Coronary artery (tissue), 2 donors: ENCODE measurements at regions not wholly inside any gene's neighbourhood (a gene's known extent, or its start where the extent isn't known, plus 50 kb on each side); places are given as distances from the start of the nearest gene placed in this dataset.

Source experiments
- DNase-seq: peaks from one replicate; pipeline ENCODE4 v3.0.0-alpha.2; 2017; ENCODE audit warnings: low spot score
- H3K27ac ChIP-seq, 2 donors: fragments of 200-600 bp; sonication (generic); one replicate each; pipeline ENCODE4 v1.5.1; 2016 to 2019
- H3K4me3 ChIP-seq: fragments of 200-600 bp; sonication (generic); 2 replicates; pipeline ENCODE4 v1.5.1; 2016; ENCODE audit warnings: mild to moderate bottlenecking, moderate library complexity
- TF ChIP-seq, protein P1 (sequence below): fragments of 200-600 bp; sonication (generic); IDR thresholded peaks from one replicate; pipeline ENCODE4 v1.5.1; 2019; ENCODE audit warnings: antibody characterized with exemption

- TF ChIP-seq, protein P1, sequence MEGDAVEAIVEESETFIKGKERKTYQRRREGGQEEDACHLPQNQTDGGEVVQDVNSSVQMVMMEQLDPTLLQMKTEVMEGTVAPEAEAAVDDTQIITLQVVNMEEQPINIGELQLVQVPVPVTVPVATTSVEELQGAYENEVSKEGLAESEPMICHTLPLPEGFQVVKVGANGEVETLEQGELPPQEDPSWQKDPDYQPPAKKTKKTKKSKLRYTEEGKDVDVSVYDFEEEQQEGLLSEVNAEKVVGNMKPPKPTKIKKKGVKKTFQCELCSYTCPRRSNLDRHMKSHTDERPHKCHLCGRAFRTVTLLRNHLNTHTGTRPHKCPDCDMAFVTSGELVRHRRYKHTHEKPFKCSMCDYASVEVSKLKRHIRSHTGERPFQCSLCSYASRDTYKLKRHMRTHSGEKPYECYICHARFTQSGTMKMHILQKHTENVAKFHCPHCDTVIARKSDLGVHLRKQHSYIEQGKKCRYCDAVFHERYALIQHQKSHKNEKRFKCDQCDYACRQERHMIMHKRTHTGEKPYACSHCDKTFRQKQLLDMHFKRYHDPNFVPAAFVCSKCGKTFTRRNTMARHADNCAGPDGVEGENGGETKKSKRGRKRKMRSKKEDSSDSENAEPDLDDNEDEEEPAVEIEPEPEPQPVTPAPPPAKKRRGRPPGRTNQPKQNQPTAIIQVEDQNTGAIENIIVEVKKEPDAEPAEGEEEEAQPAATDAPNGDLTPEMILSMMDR: no peak
- DNase-seq: no peak
- Histone ChIP-seq H3K27ac (no peak overlapping the region), H3K4me3 (no peak overlapping the region)
These were observed 371.6 kb upstream of the CHST9 start for GRCh38 chr18:27556741-27557140.

DNA sequence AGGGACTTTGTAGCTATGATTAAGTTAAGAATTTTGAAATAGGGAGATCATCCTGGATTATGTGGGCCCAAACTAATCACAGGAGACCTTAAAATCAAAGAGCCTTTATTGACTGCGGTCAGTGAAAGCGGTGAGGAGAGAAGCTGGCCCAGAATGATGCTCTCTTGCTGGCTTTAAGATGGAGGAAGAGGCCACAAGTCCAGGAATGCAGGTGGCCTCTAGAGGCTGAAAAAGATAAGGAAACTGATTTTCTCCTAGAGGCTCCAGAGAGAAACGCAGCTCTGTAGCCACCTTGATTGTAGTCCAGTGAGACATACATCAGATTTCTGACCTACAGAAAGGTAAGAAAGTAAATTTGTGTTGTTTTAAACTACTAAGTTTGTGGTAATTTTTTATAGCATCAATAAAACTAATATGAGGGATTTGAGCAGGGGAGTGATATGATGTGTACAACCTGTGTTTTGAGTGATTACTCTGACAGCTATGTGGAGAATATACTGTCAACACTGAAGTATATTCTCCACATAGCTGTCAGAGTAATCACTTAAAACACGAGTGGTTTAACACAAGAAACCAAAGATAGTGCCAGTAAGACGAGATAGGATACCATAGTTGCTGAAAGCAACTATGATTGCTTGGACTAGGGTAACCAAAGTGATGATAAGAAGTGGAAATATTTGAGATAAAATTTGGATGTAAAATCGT is 364.4 kb upstream of the CHST9 start:
- H3K4me3 ChIP-seq: no peak overlapping the region
- TF ChIP-seq, protein P1: no peak
- H3K27ac ChIP-seq: no peak overlapping the region
- no peak for DNase-seq

GRCh38 chr18:27546991-27547390 is 361.9 kb upstream of the CHST9 start:
- DNase-seq: no peak
- TF ChIP-seq, protein P1: no peak
- Histone ChIP-seq H3K4me3 (no peak overlapping the region), H3K27ac (no peak overlapping the region)

- Histone ChIP-seq H3K27ac (no peak overlapping the region), H3K4me3 (no peak overlapping the region)
- TF ChIP-seq, protein P1: no peak
- no peak for DNase-seq
These were observed 359.1 kb upstream of the CHST9 start for GRCh38 chr18:27544206-27544605.

DNA sequence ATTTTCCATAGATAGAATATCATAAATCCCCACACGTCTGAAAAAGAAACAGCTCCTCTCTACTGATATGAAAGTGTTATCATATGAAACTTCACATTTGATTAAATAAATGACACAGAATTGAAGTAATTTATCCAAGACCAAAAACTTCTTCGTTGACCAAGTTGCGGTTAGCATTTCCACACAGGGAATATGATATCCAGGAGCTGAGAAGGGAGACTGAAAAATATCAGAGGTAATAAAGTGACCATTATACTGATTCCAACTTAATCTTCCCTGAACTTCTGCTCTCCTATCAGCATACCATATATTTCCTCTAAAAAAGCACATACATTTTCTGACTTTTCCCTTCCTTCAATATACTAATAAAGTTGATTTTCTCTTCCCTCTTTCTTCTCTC is 356.2 kb upstream of the CHST9 start:
- H3K27ac ChIP-seq: no peak overlapping the region
- no peak overlapping the region for H3K4me3 ChIP-seq
- no peak for DNase-seq
- TF ChIP-seq, protein P1: no peak

DNA sequence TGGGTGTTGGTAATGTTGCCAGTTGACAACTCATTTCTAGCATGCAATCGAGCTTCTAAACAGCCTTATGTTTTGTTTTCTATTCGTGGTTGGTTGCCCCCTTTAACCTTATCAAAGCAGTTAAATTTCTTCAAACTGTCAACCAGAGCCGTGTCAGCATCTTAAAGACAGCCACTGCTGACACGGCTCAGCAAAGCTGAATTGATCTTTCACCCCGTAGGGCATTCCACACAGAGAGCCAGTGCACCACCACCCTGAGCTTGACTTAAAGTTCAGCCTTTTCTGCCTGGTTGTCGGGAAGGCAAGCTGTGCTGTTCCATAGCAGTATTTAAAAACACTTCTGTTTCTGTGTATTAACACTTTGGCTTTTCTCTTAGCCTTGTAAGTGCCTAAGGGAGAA is 355.0 kb upstream of the CHST9 start:
- DNase-seq: no peak
- no peak overlapping the region for H3K4me3 ChIP-seq
- H3K27ac ChIP-seq: no peak overlapping the region
- TF ChIP-seq, protein P1: no peak

- no peak overlapping the region for H3K27ac ChIP-seq
- TF ChIP-seq, protein P1: no peak
- DNase-seq: no peak
- H3K4me3 ChIP-seq: no peak overlapping the region
These were observed 343.9 kb upstream of the CHST9 start for GRCh38 chr18:27528925-27529521.
